Keratinocyte (primary cell): ENCODE measurements at regions not wholly inside any gene's neighbourhood (a gene's known extent, or its start where the extent isn't known, plus 50 kb on each side); places are given as distances from the start of the nearest gene placed in this dataset.

Experiments used
- DNase-seq: peaks from one replicate; pipeline ENCODE4 v3.0.0-alpha.2; 2011; ENCODE audit warnings: low read depth, missing footprints, low spot score
- FAIRE-seq: peaks from 2 replicates; lab custom pipeline; 2011; peaks lifted over from hg19 to GRCh38; lab: Jason Lieb, UNC
- H2AFZ ChIP-seq: 2 replicates; pipeline ENCODE4 v1.6.0; 2012; ENCODE audit warnings: low read length, control low read depth, inconsistent platforms; ENCODE audit not compliant: control insufficient read depth
- H3K27ac ChIP-seq: 2 replicates; pipeline ENCODE4 v1.5.1; 2011; ENCODE audit warnings: low read length; ENCODE audit not compliant: control insufficient read depth, insufficient read depth
- H3K27me3 ChIP-seq: 3 replicates; pipeline ENCODE4 v1.6.0; 2011; ENCODE audit warnings: low read length; ENCODE audit not compliant: control insufficient read depth, insufficient read depth; ENCODE audit errors: extremely low read depth
- H3K36me3 ChIP-seq, 2 experiments: 2 replicates in 1 of 2; 3 replicates in 1 of 2; pipeline ENCODE4 v1.5.1; 2011; ENCODE audit warnings: low read length in 2 of 2, mild to moderate bottlenecking in 1 of 2; ENCODE audit not compliant: control insufficient read depth in 2 of 2, insufficient read depth in 2 of 2; ENCODE audit errors: extremely low read depth in 1 of 2
- H3K4me1 ChIP-seq: 3 replicates; pipeline ENCODE4 v1.5.1; 2011; ENCODE audit warnings: low read length; ENCODE audit not compliant: control insufficient read depth, insufficient read depth; ENCODE audit errors: extremely low read depth
- H3K4me2 ChIP-seq: 3 replicates; pipeline ENCODE4 v1.6.0; 2011; ENCODE audit warnings: low read depth, low read length; ENCODE audit not compliant: control insufficient read depth, insufficient read depth; ENCODE audit errors: extremely low read depth
- H3K4me3 ChIP-seq, 3 experiments: fragments of 200-600 bp in 1 of 3; sonication (generic) in 1 of 3; 2 replicates in 2 of 3; 3 replicates in 1 of 3; pipeline ENCODE4 v1.5.1; 2011 to 2016; ENCODE audit warnings: low read length in 3 of 3, mild to moderate bottlenecking in 3 of 3, control low read depth in 2 of 3, inconsistent platforms in 1 of 3, low read depth in 1 of 3, mixed read lengths in 1 of 3, mixed run types in 1 of 3, moderate library complexity in 1 of 3; ENCODE audit not compliant: control insufficient read depth in 2 of 3, insufficient read depth in 2 of 3; ENCODE audit errors: extremely low read depth in 1 of 3
- H3K79me2 ChIP-seq: 2 replicates; pipeline ENCODE4 v1.6.0; 2012; ENCODE audit warnings: low read length; ENCODE audit not compliant: control insufficient read depth, insufficient read depth
- H3K9ac ChIP-seq: 3 replicates; pipeline ENCODE4 v1.6.0; 2011; ENCODE audit warnings: low read length; ENCODE audit not compliant: control insufficient read depth, insufficient read depth; ENCODE audit errors: extremely low read depth
- H3K9me1 ChIP-seq: 3 replicates; pipeline ENCODE4 v1.6.0; 2011; ENCODE audit warnings: low read length; ENCODE audit not compliant: control insufficient read depth, insufficient read depth; ENCODE audit errors: extremely low read depth
- H3K9me3 ChIP-seq: 2 replicates; pipeline ENCODE4 v1.5.1; 2012; ENCODE audit warnings: low read depth, low read length; ENCODE audit not compliant: control insufficient read depth
- H4K20me1 ChIP-seq: 3 replicates; pipeline ENCODE4 v1.6.0; 2011; ENCODE audit warnings: low read length; ENCODE audit not compliant: control insufficient read depth, insufficient read depth; ENCODE audit errors: extremely low read depth
- EZH2 ChIP-seq: IDR thresholded peaks from one replicate; pipeline ENCODE4 v1.6.1; 2012; ENCODE audit warnings: inconsistent platforms, mild to moderate bottlenecking, low read length, moderate library complexity
- dilution Hi-C: fragments of 300-500 bp; cut with MboI; formaldehyde crosslinking; loops from one replicate; pipeline ENCODE4 v1.7.0; 2020; ENCODE audit warnings: low sequenced_read_pairs; ENCODE audit not compliant: extremely low pct_ligation_motif_present
- TF ChIP-seq, protein P1 (sequence below), 3 experiments: IDR thresholded peaks in 1 of 3; conservative IDR thresholded peaks in 1 of 3; optimal IDR thresholded peaks in 1 of 3; 2 replicates in 2 of 3; 3 replicates in 1 of 3; pipeline versions ENCODE3 to v1.5.1; 2011; ENCODE audit warnings: low read length in 3 of 3, mild to moderate bottlenecking in 3 of 3, moderate library complexity in 2 of 3, control low read depth in 1 of 3, inconsistent platforms in 1 of 3; ENCODE audit not compliant: insufficient read depth in 2 of 3; ENCODE audit errors: extremely low read depth in 1 of 3

DNA sequence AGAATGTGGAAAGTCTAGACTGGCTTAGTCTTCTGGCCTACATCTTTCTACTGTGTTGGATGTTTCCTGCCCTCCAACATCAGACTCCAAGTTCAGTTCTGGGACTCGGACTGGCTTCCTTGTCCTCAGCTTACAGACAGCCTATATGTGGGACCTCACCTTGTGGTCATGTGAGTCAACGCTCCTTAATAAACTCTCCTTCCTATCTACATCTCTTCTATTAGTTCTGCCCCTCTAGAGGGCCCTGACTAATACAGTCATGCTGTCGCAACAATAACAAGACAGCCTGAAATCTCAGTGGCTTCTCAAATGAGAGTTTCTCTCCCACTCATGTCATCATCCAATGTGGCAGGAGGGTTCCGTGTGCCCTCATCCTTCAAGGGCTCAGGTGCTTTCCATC is 347.8 kb downstream of the MZT1 start:
- DNase-seq (no peak), FAIRE-seq (peak; percentile 44)
- dilution Hi-C loops, result no loop called here
- Histone ChIP-seq H3K9me3 (no peaks in the 10 kb centered on the region), H3K4me2 (no peak overlapping the region), H3K27me3 (no peaks in the 10 kb centered on the region), H4K20me1 (no peaks in the 10 kb centered on the region), H3K4me1 (peaks cover under 1% of the 10 kb centered on the region), H3K4me3 (no peak overlapping the region), H3K9me1 (no peaks in the 10 kb centered on the region), H2AFZ (no peak overlapping the region), H3K79me2 (no peaks in the 10 kb centered on the region), H3K27ac (no peak overlapping the region), H3K9ac (no peak overlapping the region), H3K36me3 (no peaks in the 10 kb centered on the region)
- TF ChIP-seq, protein P1, sequence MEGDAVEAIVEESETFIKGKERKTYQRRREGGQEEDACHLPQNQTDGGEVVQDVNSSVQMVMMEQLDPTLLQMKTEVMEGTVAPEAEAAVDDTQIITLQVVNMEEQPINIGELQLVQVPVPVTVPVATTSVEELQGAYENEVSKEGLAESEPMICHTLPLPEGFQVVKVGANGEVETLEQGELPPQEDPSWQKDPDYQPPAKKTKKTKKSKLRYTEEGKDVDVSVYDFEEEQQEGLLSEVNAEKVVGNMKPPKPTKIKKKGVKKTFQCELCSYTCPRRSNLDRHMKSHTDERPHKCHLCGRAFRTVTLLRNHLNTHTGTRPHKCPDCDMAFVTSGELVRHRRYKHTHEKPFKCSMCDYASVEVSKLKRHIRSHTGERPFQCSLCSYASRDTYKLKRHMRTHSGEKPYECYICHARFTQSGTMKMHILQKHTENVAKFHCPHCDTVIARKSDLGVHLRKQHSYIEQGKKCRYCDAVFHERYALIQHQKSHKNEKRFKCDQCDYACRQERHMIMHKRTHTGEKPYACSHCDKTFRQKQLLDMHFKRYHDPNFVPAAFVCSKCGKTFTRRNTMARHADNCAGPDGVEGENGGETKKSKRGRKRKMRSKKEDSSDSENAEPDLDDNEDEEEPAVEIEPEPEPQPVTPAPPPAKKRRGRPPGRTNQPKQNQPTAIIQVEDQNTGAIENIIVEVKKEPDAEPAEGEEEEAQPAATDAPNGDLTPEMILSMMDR (optimal IDR thresholded peaks at IDR 0.05 in 1 of 3, IDR thresholded peaks at IDR 0.05 in 1 of 3, conservative IDR thresholded peaks at IDR 0.05 in 1 of 3; ENCODE audit: extremely low read depth in 1 of 3, insufficient read depth in 2 of 3, low read length in 3 of 3), result no peak
- no peak for TF ChIP-seq EZH2

DNA sequence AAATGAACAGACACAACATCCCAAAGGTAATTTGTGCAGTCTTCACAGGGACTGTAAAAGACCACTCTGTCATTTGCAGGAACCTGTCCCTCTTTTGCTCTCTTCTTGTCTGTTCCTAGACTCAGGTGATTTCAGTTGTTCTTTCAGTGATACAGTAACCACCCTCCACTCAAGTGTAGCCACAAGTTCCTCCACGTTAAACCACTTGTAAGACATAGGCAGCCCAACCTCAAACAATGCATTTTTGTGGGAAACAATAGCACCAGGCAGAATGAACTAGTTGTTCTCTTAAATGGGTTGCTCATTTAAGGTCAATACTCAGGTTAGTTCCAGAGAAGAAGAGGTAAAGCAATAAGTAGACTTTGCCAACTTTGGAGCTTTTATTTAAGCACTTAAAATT is 359.4 kb downstream of the MZT1 start:
- Histone ChIP-seq H3K36me3 (no peaks in the 10 kb centered on the region), H3K79me2 (no peaks in the 10 kb centered on the region), H3K4me3 (no peak overlapping the region), H3K27me3 (no peaks in the 10 kb centered on the region), H3K27ac (no peak overlapping the region), H3K9me1 (no peaks in the 10 kb centered on the region), H3K4me1 (no peaks in the 10 kb centered on the region), H2AFZ (no peak overlapping the region), H3K4me2 (no peak overlapping the region), H3K9me3 (no peaks in the 10 kb centered on the region), H4K20me1 (no peaks in the 10 kb centered on the region), H3K9ac (no peak overlapping the region)
- DNase-seq, result no peak
- no peak for FAIRE-seq
- dilution Hi-C loops, result no loop called here
- TF ChIP-seq EZH2, result no peak
- TF ChIP-seq, protein P1 (optimal IDR thresholded peaks at IDR 0.05 in 1 of 3, IDR thresholded peaks at IDR 0.05 in 1 of 3, conservative IDR thresholded peaks at IDR 0.05 in 1 of 3; ENCODE audit: extremely low read depth in 1 of 3, insufficient read depth in 2 of 3, low read length in 3 of 3), result no peak
